ENCODE measurements at regions not wholly inside any gene's neighbourhood (a gene's known extent, or its start where the extent isn't known, plus 50 kb on each side); places are given as distances from the start of the nearest gene placed in this dataset.

DNA sequence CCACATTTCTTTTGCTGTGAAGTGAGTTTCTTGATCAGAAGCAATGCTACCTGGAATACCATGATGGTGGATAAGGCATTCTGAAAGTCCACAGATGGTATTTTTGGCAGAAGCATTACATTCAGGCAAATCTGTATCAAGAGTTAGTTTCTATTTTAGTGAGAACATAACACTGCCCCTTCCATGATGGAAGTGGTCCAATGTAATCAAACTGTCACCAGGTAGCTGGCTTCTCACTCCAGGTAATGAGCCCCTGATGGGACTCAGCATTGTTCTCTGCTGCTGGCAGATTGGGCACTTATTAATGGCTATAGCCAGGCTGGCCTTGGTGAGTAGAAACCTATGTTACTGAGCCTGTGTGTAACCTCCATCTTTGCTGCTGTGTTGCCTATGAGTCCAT lies 80.7 kb downstream of the KCNA5 start:
- Histone ChIP-seq H3K36me3 (ENCODE audit: control insufficient read depth, insufficient read depth, low read length) (no peaks in the 10 kb centered on the region), H3K27me3 (replicated peaks; ENCODE audit: control insufficient read depth, insufficient read depth, low read length) (no peaks in the 10 kb centered on the region; the same call in 1 of the 2 replicates), H3K4me3 (replicated peaks; ENCODE audit: low read depth, low read length) (no peak overlapping the region)
- TF ChIP-seq, protein P1, sequence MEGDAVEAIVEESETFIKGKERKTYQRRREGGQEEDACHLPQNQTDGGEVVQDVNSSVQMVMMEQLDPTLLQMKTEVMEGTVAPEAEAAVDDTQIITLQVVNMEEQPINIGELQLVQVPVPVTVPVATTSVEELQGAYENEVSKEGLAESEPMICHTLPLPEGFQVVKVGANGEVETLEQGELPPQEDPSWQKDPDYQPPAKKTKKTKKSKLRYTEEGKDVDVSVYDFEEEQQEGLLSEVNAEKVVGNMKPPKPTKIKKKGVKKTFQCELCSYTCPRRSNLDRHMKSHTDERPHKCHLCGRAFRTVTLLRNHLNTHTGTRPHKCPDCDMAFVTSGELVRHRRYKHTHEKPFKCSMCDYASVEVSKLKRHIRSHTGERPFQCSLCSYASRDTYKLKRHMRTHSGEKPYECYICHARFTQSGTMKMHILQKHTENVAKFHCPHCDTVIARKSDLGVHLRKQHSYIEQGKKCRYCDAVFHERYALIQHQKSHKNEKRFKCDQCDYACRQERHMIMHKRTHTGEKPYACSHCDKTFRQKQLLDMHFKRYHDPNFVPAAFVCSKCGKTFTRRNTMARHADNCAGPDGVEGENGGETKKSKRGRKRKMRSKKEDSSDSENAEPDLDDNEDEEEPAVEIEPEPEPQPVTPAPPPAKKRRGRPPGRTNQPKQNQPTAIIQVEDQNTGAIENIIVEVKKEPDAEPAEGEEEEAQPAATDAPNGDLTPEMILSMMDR (IDR thresholded peaks at IDR 0.05; ENCODE audit: insufficient read depth, low read length, poor library complexity, severe bottlenecking): no peak
- no peak for DNase-seq (ENCODE audit: extremely low read depth, insufficient read length)

DNA sequence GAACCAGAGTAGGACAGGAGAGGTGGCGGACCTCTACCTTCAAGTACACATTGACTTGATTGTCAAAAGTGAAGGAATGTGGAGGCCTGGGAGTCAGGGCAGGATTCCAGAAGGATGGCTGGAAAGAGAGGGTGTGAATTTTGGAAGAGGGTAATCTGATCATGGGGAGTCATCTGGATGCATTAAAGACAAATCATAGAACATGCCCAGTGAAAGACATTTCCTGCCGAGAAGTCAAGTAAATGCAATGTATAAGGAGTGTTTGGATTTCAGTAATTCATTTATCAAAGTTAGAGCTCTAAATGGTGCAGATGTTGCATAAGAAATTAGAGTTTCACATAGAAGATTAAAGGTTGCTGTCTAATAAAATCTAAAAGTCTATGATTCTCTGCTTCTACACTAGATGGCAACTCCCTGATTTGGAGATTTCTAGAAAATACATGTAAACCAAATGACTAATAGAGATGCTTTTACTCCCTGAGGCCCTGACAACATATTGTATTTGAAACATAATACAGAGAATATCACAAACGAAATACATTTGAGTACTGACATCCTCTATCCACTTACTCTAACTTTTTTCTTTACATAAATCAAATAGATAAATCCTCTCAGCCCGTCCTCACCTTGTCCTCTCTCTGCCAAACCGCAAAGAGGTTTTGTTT lies 91.3 kb downstream of the KCNA5 start:
- TF ChIP-seq, protein P1 (IDR thresholded peaks at IDR 0.05; ENCODE audit: insufficient read depth, low read length, poor library complexity, severe bottlenecking): no peak
- DNase-seq (ENCODE audit: extremely low read depth, insufficient read length): no peak
- peaks cover 1% of the 10 kb centered on the region for H3K27me3 ChIP-seq (replicated peaks; ENCODE audit: control insufficient read depth, insufficient read depth, low read length)

DNA sequence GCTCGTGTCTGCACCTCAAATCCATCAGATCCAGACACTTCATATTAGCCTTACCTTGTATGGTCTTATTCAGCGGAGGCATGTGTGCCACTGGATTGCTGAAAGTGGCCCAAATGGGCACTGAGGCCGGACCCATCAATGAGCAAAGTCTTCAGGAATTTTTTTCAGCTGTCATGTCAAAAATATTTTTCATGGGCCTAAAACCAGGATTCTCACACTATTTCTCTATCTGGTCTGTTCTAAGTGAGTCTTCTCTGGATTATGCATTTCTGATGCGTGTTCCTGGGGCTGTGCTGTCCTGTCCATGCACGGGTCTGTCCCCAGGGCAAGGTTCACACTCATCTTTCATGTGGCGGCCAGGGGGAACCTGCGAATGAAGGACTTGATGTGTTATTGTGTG lies 94.6 kb downstream of the KCNA5 start:
- no peak for DNase-seq (ENCODE audit: extremely low read depth, insufficient read length)
- H3K4me3 ChIP-seq (replicated peaks; ENCODE audit: low read depth, low read length): no peak overlapping the region
- no peaks in the 10 kb centered on the region for H3K36me3 ChIP-seq (ENCODE audit: control insufficient read depth, insufficient read depth, low read length)
- TF ChIP-seq, protein P1 (IDR thresholded peaks at IDR 0.05; ENCODE audit: insufficient read depth, low read length, poor library complexity, severe bottlenecking): no peak
- H3K27me3 ChIP-seq (replicated peaks; ENCODE audit: control insufficient read depth, insufficient read depth, low read length): peaks cover 1% of the 10 kb centered on the region

More for the DNA sequence above, 91.3 kb downstream of the KCNA5 start:
- Histone ChIP-seq H3K4me3 (replicated peaks; ENCODE audit: low read depth, low read length) (no peak overlapping the region), H3K36me3 (ENCODE audit: control insufficient read depth, insufficient read depth, low read length) (no peaks in the 10 kb centered on the region)

DNA sequence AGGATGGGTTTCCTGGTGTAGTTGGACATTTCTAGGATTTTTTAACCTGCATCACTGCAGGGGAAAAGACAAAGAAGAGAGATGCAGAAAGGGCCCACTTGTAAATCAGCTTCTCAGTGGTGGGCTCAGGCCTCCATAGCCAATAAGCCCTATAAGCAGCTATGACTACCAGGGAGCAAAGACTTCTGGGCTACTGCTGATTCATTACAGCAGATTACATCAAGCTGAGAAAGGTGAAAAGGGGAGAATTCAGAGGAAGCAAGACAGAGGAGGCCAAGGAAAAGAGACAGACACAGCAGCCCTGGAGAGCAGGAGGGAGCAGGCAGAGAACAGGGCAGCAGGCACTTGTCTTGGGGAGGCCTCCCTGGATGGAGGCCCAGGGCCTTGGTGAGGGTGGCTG lies 95.2 kb downstream of the KCNA5 start:
- H3K4me3 ChIP-seq (replicated peaks; ENCODE audit: low read depth, low read length): no peak overlapping the region
- H3K36me3 ChIP-seq (ENCODE audit: control insufficient read depth, insufficient read depth, low read length): no peaks in the 10 kb centered on the region
- DNase-seq (ENCODE audit: extremely low read depth, insufficient read length): no peak
- H3K27me3 ChIP-seq (replicated peaks; ENCODE audit: control insufficient read depth, insufficient read depth, low read length): peaks cover 1% of the 10 kb centered on the region
- TF ChIP-seq, protein P1 (IDR thresholded peaks at IDR 0.05; ENCODE audit: insufficient read depth, low read length, poor library complexity, severe bottlenecking): no peak

DNA sequence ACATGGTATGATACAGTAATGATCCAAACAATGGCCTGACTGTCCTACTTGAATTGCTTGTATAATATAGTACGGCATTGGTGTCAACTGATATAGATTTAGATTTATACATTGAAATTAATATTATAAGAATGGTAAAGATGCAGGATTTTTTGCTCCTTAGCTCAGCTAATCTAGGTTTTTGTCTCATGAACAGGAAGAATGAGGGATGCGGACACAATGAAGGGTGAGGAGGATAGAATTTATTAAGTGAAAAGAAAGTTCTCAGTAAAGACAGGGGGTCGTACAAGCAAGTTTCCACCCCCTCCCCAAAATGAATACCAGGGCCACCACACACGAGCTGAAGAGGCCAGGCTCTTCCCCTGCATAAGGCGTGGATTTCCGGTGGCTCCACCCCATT lies 96.1 kb downstream of the KCNA5 start:
- TF ChIP-seq, protein P1 (IDR thresholded peaks at IDR 0.05; ENCODE audit: insufficient read depth, low read length, poor library complexity, severe bottlenecking): no peak
- no peak for DNase-seq (ENCODE audit: extremely low read depth, insufficient read length)
- Histone ChIP-seq H3K27me3 (replicated peaks; ENCODE audit: control insufficient read depth, insufficient read depth, low read length) (no peaks in the 10 kb centered on the region; the same call in 1 of the 2 replicates), H3K36me3 (ENCODE audit: control insufficient read depth, insufficient read depth, low read length) (no peaks in the 10 kb centered on the region), H3K4me3 (replicated peaks; ENCODE audit: low read depth, low read length) (no peak overlapping the region)

DNA sequence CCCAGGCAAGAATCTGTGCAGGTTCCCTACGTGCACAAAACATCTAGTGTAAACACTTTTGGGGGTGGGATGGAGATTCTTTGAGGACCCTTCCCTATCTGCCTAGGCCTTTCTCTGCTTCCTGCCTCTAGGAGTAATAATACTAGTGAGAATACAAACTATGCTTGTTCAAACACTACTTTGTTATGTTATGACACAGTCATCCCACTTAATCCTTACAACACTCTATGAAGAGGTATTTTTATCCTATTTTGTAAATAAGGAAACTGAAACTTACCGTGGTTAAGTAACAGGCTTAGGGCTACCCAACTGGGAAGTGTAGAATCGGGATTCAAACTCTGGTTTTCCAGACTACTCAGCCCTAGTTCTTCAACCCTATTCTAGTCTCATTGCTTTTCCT lies 96.5 kb downstream of the KCNA5 start:
- Histone ChIP-seq H3K27me3 (replicated peaks; ENCODE audit: control insufficient read depth, insufficient read depth, low read length) (no peaks in the 10 kb centered on the region; the same call in 1 of the 2 replicates), H3K36me3 (ENCODE audit: control insufficient read depth, insufficient read depth, low read length) (no peaks in the 10 kb centered on the region), H3K4me3 (replicated peaks; ENCODE audit: low read depth, low read length) (no peak overlapping the region)
- TF ChIP-seq, protein P1 (IDR thresholded peaks at IDR 0.05; ENCODE audit: insufficient read depth, low read length, poor library complexity, severe bottlenecking): no peak
- no peak for DNase-seq (ENCODE audit: extremely low read depth, insufficient read length)

All from GM06990 (cell line).